Dermis blood vessel endothelial cell (primary cell): ENCODE measurements at regions not wholly inside any gene's neighbourhood (a gene's known extent, or its start where the extent isn't known, plus 50 kb on each side); places are given as distances from the start of the nearest gene placed in this dataset.

Source experiments
- DNase-seq: peaks from one replicate; pipeline ENCODE4 v3.0.0; 2010

DNA sequence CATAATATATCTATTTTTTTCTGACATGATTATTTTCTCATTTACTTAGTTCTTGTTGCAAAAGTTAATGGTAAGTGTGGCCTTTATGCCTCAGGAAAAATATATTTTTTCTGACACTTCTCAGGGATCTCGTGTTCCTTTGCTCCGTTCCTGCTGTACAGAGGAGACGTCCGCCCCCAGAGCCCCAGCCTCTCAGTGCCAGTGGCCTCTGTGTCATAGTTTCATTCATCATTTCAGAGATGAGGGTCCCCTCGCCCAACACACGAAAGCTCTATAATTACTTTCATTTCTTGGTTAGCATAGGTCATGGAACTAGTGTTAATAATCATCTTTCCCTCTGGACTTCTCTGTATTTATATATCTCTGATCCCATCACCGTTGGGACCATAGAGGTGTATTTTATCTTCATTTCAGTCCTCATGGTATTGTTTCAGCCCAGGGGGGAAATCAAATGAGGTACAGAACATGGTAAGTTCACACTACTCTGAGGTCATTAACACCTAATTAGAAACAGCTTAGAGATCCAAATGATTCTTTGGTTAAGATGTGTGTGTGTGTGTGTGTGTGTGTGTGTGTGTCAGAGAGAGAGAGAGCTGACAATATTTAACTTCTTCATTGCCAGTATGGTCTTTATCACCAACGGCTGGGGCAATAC, 631.1 kb upstream of the TENM3 start:
- no peak for DNase-seq

DNA sequence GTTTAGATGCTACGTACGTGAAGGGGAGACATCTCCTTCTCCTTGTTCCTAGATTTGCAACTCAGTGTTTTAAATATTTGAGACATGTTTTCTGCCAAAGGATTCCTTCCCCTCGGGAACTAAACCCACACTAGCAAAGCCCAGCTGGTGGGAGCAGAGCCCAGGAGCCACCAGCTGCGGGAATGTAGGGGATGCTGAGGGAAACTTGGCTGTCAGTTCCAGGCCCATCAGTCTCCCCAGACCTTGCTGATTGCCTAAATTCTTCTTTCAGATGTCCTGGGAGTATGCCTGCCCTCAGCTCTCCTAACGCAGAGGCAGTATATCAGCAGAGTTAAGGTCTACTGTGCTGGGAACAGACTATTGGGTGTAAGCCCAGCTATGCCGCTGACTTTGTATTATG, 630.0 kb upstream of the TENM3 start:
- no peak for DNase-seq

DNA sequence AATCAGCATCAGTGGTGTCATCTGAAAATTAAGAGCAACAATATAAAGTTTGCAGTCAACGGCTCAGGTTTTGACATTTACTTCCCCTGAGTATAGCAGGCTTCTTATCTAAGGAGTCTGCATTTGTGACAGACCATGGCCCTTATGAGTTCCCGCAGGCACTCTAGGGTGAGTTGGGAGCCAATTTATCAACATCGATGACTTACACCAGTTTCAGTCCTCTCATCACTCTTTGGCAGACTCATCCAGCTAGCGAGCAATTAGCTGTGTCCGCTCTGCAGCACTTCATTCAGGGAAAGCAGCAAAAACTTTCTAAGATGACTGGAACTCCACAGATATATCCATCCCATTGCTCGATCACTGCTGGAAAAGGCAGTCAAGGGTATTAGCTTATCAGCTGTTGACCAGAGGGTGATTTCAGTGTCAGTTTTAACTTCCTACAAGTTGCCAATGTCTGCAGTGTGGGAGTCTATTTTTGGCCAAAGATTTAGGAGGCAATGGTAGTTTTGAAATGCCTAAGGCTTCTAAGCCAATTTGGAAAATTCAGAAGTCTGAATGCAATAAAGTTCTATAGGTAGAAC, 625.1 kb upstream of the TENM3 start:
- DNase-seq: no peak

DNA sequence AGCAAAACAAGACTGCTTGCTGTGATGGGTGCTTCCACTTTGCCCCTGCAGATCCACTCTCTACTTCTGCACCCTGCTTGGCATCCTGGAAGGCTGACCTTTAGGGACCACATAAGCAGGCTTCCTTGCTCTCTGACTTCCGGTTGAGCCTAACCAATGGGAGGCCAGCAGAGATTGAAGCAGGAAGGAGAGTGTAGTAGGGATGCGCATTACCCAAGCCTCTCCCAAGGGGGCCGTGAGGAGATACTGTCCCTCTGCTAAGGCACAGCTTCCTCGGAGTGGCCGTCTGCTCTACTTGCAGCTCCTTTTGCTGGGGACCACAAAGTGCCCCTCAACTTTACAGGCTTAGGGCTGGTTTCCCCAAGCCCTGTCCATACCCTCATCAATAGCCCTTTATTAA, 624.3 kb upstream of the TENM3 start:
- DNase-seq: no peak

DNA sequence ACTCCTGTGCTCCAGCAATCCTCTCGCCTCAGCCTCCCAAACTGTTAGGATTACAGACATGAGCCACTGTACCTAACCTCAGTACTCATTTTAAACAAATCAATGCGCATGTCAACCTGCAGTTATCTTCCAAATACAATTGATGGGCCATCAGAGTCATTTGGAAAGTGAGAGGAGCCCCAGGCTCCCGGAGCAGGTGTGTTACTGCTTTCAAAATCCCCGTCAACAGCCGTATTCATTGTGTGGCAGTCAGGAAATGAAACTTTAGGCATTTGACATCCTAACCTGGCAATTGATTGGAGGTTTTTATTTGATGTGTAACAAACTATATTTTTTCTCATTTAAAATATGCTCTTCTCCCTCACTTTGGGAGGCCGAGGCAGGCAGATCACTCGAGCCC, 623.6 kb upstream of the TENM3 start:
- DNase-seq: no peak

DNA sequence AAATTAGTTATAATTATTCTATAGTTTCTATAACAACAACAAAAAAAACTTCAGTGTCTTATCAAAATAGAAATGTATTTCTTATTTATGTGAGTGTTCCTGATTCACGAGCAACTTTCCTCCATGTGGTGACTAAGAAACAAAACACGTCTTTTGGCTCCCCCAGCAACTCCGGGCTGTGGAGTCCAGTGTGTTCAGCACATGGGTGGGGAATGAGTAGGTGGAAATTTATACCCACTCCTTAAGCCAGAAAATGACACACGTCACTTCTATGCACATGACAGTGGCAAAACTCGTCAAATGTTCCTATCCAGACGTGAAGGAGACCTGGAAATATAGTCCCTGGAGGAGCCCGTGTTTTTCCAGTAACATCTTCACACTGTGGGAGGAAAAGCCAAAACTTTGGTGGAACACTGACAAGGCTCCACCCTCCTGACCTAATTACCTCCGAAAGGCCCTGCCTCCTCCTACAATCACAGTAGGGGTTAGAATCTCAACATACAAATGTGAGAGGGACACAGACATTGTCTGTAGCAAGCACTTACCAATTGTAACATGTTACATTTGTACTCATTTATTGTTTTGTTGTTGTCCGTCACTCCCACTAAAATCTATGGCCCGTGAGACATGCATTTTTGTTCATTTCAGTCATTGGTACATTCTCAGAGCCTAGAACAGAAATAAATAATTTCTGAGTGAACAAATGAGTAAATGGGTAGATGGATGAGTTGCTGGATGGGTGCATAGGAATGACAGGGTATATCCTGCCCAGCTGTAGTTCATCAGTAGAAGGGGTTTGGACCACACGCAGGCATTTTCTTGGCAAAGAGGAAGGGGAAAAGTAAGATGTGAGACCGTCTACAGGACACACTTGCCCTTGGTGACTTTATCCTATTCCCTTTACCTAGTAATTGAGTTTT, 605.8 kb upstream of the TENM3 start:
- no peak for DNase-seq

DNA sequence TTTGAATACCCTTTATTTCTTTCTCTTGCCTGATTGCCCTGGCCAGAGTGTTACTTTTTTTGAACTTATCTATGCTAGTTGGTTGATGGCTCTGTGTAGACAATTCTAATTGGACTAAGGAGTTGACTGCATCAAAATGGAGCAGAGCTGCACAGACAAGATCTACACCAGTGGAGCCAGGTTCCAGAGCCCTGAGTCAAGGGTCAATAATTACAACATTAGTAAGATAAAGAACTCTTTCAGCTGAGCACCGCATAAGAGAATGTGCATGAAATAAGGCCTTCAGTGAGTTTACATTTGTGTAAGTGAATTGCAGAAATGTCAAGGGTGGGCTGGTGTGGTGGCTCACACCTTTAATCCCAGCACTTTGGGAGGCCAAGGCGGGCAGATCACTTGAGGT, 599.7 kb upstream of the TENM3 start:
- DNase-seq: no peak

DNA sequence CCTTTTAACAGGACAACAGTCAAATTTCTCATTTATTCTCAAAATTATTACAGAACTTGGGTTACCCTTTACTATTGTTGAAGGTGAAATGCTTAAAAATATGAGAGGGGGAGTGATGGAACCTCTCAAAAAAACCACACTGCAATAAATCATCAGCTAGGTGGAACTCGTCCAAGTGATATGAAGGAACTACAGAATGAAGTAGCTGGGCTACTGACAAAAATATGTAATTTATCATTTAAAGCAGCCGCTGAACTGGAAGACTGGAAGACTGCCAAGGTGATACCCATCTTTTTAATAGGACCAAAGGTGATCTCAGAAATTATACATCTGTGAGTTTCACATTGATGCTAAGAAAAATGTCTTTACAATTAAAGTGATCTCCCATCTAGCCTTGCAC, 597.7 kb upstream of the TENM3 start:
- no peak for DNase-seq

DNA sequence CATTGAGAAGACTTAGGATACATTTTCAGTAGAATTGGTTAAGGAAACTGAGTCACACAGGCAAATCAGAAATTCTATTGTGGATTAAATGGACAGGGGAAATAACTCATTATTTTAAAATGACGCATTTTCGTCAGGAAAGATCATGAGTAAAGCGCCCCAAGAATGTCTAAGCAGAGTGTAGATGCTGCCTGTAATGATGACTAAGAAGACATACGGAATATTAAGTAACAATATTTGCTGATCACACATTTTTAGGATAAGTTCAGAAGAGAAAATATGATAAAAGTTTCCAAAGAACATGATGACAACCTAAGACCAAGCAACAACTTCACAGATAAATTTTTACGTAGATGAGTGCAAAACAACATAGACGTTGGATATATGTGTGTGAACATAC, 596.3 kb upstream of the TENM3 start:
- DNase-seq: no peak

DNA sequence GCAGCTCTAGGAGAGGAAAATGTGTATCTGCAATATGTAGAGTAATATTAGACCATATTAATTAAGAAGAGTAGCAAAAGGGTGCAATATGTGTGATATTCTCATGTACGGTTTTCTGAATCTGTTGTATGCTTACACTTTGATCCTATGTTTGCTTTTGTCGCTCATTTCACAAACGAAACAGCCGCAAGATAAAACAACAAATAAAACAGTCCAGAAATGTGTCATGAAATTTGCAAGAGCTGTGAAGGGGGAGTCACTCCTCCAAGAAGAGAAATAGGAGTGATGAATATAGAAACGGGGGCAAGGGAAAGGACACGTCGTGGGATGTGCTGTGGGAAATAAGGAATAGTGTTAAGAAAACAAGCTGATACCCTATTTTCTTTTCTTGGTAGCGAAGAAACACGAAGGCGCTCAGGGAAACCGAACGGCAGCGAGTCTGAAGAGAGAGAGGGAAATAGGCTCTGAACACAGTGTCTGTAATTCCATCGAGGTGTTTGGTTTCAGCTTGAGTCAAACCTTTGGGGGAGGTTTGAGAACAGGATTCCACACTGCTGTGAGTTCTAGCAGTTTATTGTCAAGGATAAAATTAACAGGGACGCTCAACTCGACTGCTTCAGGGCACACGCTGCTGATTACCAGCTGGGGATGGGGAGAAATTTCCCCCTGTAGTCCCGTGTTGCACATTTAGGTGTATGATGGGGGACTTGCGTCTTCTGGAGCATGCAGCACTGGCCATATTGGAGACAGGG, 595.6 kb upstream of the TENM3 start:
- DNase-seq: no peak

DNA sequence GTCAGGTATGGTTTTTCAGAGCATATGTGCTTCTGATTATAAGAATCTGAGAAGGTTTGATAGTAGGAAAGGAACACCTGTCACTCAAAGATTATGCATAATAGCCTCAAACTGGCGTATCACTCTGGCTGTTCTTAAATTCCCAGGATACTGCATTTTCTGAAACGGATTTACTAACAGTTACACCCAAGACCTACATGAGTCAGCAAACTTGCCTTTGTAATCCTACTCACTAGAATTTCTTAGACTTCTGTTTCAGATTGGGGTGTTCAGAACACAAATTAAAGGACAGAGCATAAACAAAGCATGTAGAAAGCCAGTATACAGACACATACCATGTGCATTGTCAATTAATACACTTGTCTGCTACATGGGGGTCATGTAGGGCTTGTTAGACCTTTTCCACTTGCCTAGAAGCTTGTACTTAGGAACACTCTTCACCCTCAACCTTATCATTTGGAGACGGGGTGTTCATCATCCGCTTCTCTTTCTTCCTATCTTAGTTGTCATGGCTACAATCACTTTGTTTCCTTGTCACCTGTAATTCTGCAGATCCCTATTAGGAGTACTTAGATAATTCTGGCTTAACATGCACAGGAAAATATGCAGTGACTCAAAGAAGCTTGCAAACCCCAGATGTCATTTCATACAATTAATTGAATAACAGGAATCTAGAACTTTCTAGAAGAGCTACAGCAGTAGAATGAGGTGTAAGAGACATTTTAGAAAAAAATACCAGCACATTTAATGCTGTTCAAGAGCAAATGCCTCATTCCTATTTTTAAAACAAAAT, 593.0 kb upstream of the TENM3 start:
- no peak for DNase-seq

DNA sequence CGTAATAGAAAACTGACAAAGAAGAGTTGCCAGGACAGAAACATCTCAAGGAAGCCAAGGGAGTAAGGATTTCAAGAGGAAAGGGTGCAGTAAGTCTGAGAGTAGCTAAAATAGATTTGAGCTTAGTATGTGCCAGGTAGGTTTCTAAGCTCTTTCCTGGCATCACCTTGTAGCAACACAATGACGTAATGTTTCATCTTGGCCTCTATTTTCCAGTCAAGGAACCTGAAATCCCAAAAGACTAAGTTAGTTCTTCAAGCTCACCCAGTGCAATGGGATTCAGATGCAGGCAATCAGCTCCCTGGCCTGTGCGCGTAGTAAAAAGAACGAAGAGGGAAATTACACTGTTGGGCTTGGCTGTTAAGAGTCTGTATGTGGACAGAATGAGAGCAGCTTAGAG, 586.5 kb upstream of the TENM3 start:
- DNase-seq: no peak

DNA sequence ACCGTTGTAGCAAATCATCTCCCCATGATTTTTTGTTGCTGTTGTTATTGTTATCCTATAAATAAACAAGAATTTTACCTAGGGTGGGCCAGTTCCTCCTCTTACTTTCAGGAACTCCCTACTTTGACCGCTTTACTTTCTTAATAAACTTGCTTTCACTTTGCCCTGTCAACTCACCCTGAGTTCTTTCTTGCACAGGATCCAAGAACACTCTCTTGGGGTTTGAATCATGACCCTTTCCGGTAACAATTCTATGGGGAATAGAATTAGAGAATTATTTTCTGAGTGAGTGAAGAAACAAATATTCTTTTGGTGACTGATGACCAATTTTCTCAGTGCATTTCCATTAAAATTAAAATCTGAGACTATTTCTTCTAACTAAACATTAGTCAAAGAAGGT, 584.0 kb upstream of the TENM3 start:
- DNase-seq: no peak

DNA sequence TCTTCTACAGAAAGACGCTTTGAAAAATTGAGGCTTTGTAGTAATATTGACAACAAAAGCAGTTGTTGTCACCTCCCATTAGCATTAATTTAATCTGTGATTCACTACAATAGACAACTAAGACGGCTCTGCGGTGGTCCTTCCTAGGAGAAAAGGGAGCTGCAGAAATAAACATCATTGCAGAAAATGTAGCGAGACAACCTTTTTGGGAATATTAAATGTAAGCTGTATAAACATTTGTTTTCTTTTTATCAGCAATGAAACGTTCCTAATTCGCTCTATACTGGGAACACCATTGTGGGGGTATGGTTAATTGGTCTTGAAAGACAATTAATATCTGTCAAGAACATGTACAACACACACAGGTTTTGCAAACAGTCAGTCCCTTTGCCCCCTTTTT, 583.3 kb upstream of the TENM3 start:
- DNase-seq: no peak

DNA sequence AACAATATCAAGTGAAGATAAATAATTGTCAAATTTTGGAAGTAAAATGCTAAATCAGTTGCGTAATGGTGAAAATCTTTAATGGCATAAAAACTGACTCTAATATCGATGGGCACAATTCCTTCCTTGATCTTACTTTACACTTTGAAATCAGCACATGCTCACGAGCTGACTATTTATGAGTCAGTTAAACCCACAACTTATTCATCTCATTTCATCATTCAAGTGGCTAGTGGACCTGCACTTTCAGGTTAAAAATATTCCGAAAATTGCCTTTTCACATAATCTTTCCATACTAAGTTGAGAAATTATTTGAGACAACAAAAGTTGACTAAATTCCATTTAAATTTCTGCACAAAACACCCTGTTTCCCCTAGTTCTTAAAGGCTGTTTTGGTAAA, 582.1 kb upstream of the TENM3 start:
- DNase-seq: no peak

DNA sequence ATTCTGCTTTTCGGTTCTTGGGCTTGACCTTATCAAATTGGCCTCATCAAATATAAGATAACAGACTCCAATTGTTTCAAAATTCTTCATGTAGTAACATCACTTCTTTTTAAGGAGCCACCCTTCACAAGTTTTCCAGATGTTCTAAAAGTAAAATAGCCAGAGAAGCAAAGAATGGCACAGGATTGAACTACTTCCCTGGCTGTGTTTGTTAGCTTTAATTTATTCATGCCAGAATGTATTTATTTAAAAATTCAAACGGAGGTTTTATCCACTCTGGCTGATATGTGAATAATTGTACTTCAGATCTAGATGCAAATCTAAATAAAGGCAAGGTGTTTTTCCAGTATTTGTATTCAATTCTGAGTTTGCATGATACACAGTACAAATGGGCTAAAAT, 581.3 kb upstream of the TENM3 start:
- DNase-seq: no peak

DNA sequence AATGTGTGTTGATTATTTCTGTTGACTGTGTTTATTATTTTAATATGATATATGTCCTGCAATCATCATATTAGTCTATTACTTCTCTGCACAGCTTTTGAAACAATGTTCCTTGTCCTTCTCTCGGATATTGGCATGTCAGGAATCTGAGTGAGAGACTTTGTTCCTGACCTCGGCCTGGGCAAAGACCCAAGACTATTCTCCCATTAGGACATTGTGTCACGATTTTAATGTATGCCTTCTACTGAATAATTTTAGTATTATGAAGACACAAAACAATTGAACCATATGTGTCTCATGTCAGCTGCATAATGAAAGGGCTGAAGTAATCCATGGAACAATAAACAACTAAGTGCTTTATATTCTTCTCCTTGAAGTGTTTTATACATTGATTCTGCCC, 580.8 kb upstream of the TENM3 start:
- no peak for DNase-seq

DNA sequence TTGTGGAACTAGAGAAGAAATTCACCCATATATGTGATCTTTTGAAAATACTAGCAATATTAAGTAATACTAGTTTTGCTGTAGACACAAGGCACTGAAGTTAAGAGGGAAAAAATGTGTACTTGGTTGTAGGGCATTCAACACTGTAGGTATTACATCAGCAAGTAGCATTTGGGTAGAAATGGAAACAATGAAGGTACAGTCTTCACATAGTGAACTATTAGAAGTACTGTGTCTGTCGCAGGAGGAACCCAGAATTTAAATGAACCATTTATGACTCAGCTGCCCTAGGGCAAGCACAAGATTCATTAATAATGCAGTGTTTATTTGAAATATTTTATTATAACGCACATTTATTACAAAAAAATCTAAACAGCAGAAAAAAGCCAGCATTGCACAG, 572.7 kb upstream of the TENM3 start:
- DNase-seq: no peak

DNA sequence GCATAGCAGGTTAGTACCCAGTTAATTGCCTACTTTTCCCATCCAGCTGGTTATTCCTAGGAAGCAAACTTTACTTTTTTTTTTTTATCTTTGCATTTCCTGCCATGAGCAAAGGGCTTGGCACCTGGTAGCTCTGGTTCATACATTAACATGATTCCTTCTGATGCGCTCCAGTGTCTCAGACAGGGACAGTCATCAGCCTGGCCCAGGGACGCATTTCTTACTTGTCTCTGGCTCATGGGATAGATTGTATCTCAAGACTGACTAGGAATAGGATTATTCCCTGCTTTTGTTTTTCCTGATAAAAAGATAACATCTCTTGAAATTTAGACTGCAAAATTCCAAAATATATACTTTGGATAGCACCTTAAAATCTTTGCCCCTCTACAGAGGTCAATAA, 571.5 kb upstream of the TENM3 start:
- no peak for DNase-seq

DNA sequence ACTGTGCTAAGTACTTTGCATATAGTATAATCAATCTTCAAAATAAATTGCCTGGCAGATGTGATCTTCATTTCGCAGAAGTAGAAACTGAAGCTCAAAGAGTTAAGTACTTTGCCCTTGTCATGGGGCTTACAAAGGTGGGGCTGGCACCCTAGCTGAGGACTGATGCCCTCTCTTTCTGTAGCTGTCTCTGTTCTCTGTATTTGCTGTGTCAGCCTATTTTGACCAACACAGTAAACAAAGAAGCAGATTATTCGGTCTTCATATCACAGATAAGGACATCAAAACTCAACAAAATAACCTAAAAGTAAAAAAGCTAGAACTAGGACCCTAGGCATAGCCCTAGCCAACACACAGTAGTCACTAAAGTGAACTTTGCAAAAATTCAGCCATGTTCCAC, 570.5 kb upstream of the TENM3 start:
- DNase-seq: no peak

DNA sequence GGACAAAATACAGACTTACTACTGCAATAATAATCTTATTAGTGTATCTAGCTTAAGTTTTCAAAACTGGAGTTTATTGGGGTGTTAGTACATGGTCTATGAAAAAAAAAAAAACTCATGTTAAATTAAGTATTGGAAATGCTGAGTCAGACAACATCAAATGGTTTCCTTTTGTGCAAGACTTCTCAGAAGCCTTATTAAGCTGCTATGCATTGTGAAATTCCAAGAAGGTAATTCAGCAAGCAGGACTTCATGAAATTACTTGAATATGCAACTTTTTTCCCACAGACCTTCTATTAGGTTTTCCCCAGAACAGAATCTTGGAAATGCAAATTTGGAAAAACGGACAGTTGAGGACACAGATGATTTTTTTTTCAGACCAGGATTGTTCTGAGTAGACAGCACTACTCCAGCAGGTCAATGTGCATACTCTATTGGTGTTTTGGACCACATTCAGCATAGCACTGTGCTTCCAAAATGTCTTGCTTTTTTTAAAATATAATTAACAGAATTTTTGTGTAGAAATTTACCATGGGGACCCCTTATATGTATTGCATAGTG, 568.8 kb upstream of the TENM3 start:
- DNase-seq: no peak

DNA sequence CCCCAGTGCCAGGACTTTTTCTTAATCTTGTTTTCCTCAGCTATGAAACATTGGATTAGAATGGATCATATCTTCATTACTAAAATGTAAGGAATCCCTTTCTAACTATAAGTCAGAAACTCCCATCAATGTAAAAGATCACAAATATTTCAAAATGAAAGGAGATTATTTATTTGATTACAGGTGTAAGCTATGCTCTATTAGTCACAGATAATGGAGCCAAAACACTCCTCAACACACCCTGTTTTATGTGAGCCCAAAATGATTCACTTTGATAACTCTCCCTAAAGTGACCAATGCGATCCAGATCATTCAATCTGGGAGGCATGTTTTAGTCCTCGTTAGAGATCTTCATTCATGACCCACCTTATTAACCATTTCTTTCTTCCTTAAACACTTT, 566.7 kb upstream of the TENM3 start:
- DNase-seq: no peak
